Heart right ventricle (tissue), 16 donors: ENCODE measurements at regions not wholly inside any gene's neighbourhood (a gene's known extent, or its start where the extent isn't known, plus 50 kb on each side); places are given as distances from the start of the nearest gene placed in this dataset.
"Not testable (repeated sequence)": the region's sequence is repeated elsewhere in the genome, so short reads cannot be mapped to it uniquely, and the experiment has no call there.

Experiments used
- ATAC-seq, 8 donors: fragments of 200-7000 bp; cut with Tn5 transposase; one replicate each; pipeline ENCODE4 v1.9.1; 2020; ENCODE audit warnings: mild to moderate bottlenecking in 8 of 8, moderate library complexity in 8 of 8, moderate number of reproducible peaks in 1 of 8
- DNase-seq, 2 donors: peaks; one replicate each; pipeline ENCODE4 v3.0.0-alpha.2; 2020
- H3K27ac ChIP-seq, 10 donors: fragments of 200-600 bp; sonication (generic) in 2 of 10; one replicate each; pipeline versions ENCODE4 v1.5.0 to v1.8.0; 2020 to 2022; ENCODE audit warnings: mild to moderate bottlenecking in 3 of 10
- H3K27me3 ChIP-seq, 7 donors: fragments of 200-600 bp; one replicate each; pipeline ENCODE4 v1.8.0; 2021 to 2022; ENCODE audit warnings: mild to moderate bottlenecking in 2 of 7
- H3K36me3 ChIP-seq, 9 donors: fragments of 200-600 bp; sonication (generic) in 1 of 9; one replicate each; pipeline versions ENCODE4 v1.5.0 to v1.8.0; 2020 to 2022; ENCODE audit warnings: mild to moderate bottlenecking in 2 of 9
- H3K4me1 ChIP-seq, 9 donors: fragments of 200-600 bp; sonication (generic) in 1 of 9; one replicate each; pipeline versions ENCODE4 v1.5.0 to v1.8.0; 2020 to 2022; ENCODE audit warnings: mild to moderate bottlenecking in 4 of 9
- H3K4me3 ChIP-seq, 10 donors: fragments of 200-600 bp; sonication (generic) in 2 of 10; one replicate each; pipeline versions ENCODE4 v1.5.0 to v1.8.0; 2020 to 2022; ENCODE audit warnings: mild to moderate bottlenecking in 7 of 10, moderate library complexity in 2 of 10
- H3K9me3 ChIP-seq, 11 donors: fragments of 200-600 bp in 10 of 11; sonication (generic) in 2 of 11; one replicate each; pipeline versions ENCODE4 v1.5.0 to v1.8.0; 2013 to 2022; ENCODE audit warnings: mild to moderate bottlenecking in 2 of 11, control low read depth in 1 of 11, moderate library complexity in 1 of 11
- CTCF ChIP-seq, 9 donors: fragments of 200-600 bp; sonication (generic) in 2 of 9; IDR thresholded peaks; one replicate each; pipeline versions ENCODE4 v1.5.0 to v1.8.0; 2021 to 2022; ENCODE audit warnings: antibody characterized with exemption in 9 of 9, mild to moderate bottlenecking in 5 of 9, moderate library complexity in 1 of 9
- WGBS, 2 donors: extraction: QIAGEN DNeasy Blood & Tissue Kit; methylation state at CpG; one replicate each; pipeline ENCODE4 v1.1.7; 2013; ENCODE audit warnings: inconsistent platforms in 1 of 2; 5-methylcytosine and 5-hydroxymethylcytosine counted together
- intact Hi-C, 10 donors: fragments of 100-400 bp; cut with DNase I; formaldehyde crosslinking; loops; one replicate each; pipeline versions ENCODE4 v1.11.1 to v1.14.2; 2022
- donor health status: Arrhythmogenic right ventricular cardiomyopathy.
- donor health status: ischemic (EF 13 %, LVEDD 7.1; RV severe dilation, severe dysfunction).
- donor health status: healthy with polysubstance abuse.
- donor health status: DM: no; HTN: yes; CAD: no.
- donor health status: DM: no; HTN: no; CAD: no.
- donor health status: ischemic (EF 25% LVEDD 6.9; RV normal size, moderate dysfunction).
- donor health status: ischemic (EF 25% LVEDD 5.7; RV mildly dilated, moderate dysfunction).
- donor health status: healthy.
- donor health status: DM: yes; HTN: yes; CAD: no.
- donor health status: Ischemic cardiomyopathy.
- donor health status: ischemic (EF 35%, LVEDD 5.7; RV mildly dilated, moderate dysfunction).
- donor health status: nonischemic (EF 11% LVEDD 7.7; RV severe dilation, severe dysfunction).
- donor health status: DM: yes; HTN: yes; CAD: no.
- donor health status: PGD.
- donor health status: ischemic (EF 29% LVEDD 5.4; RV normal size, mild dysfunction).
- donor health status: nonischemic (EF 23%, LVEDD 6.1; RV moderate dilation, normal function).

DNA sequence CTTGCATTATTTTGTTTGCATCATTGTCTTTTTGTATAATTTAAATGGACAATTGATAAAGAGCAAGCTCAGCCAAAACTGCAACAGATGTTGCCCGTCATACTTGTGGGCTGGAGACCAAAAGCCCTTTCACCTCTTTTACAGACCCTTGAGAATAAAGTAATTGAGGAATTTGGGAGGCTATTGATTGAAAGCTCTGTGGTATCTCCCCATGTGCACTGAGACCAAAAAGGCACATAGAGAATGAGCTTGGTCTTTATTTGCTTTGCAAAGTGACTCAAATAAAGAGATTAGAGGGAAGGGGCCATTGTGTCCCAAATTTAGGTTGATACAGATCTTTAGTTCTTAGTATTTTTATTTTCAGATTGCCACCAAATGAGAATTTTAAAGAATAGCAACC lies 617.6 kb downstream of the TRHDE start:
- ATAC-seq = no peak
- H3K27ac ChIP-seq = no peak overlapping the region
- 36 to 53% methylated on average over 1 of the region's 1 CpG for WGBS, 2 donors
- H3K4me3 ChIP-seq = no peak overlapping the region
- no peaks in the 10 kb centered on the region for H3K4me1 ChIP-seq
- no peaks in the 10 kb centered on the region for H3K27me3 ChIP-seq
- intact Hi-C loops = no loop called here
- no peaks in the 10 kb centered on the region for H3K36me3 ChIP-seq
- TF ChIP-seq CTCF (IDR thresholded peaks at IDR 0.05) = no peak
- no peak for DNase-seq
- H3K9me3 ChIP-seq = no peaks in the 10 kb centered on the region

- DNase-seq (no peak), ATAC-seq (no peak)
- Histone ChIP-seq H3K27ac (no peak overlapping the region), H3K9me3 (peaks cover 0 to 21% (median 0%) of the 10 kb centered on the region in 11 donors), H3K4me1 (no peaks in the 10 kb centered on the region), H3K36me3 (no peaks in the 10 kb centered on the region), H3K4me3 (no peak overlapping the region), H3K27me3 (no peaks in the 10 kb centered on the region)
- intact Hi-C loops = no loop called here
- 80 to 84% methylated on average over 1 of the region's 1 CpG for WGBS, 2 donors
- TF ChIP-seq CTCF (IDR thresholded peaks at IDR 0.05) = no peak
Measured at GRCh38 chr12:72901685-72902084, 629.5 kb downstream of the TRHDE start.

- Histone ChIP-seq H3K36me3 (no peaks in the 10 kb centered on the region), H3K27me3 (no peaks in the 10 kb centered on the region), H3K4me1 (no peaks in the 10 kb centered on the region), H3K4me3 (no peak overlapping the region), H3K27ac (no peak overlapping the region), H3K9me3 (peaks cover 0 to 8% (median 0%) of the 10 kb centered on the region in 11 donors)
- DNase-seq (no peak), ATAC-seq (no peak)
- TF ChIP-seq CTCF (IDR thresholded peaks at IDR 0.05) = no peak
- intact Hi-C loops = no loop called here
- 56 to 77% methylated on average over 2 of the region's 2 CpGs for WGBS, 2 donors
Measured at GRCh38 chr12:72925716-72926115, 653.5 kb downstream of the TRHDE start.

DNA sequence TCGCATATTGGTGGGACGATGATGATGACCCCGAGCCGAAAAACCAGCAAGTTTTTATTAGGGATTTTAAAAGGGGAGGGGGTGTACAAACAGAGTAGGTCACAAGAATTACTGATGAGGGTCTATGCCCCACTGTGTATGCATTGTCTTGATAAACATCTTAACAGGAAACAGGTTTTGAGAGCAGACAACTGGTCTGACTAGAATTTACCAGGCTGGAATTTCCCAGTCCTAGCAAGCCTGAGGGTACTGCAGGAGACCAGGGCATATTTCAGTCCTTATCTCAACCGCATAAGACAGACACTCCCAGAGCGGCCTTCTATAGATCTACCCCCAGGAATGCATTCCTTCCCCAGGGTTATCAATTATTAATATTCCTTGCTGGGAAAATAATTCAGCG lies 659.7 kb downstream of the TRHDE start:
- H3K9me3 ChIP-seq = peaks cover 0 to 17% (median 0%) of the 10 kb centered on the region in 11 donors
- not testable (repeated sequence) for H3K27me3 ChIP-seq, H3K4me3 ChIP-seq, H3K36me3 ChIP-seq, DNase-seq, ATAC-seq, H3K27ac ChIP-seq, H3K4me1 ChIP-seq
- intact Hi-C loops = loop anchor here in 1 of 10 donors (10.0 kb wide), 1 partner anchor 57 kb away; no protein-coding TSS in a partner anchor
- WGBS, 2 donors = 87 to 91% methylated on average over 7 of the region's 7 CpGs

GRCh38 chr12:72937486-72937885 lies 665.3 kb downstream of the TRHDE start:
- no peak overlapping the region for H3K27ac ChIP-seq
- no peak for ATAC-seq
- H3K9me3 ChIP-seq = peaks cover 0 to 33% (median 0%) of the 10 kb centered on the region in 11 donors
- H3K4me3 ChIP-seq = no peak overlapping the region
- TF ChIP-seq CTCF (IDR thresholded peaks at IDR 0.05) = no peak
- H3K4me1 ChIP-seq = no peaks in the 10 kb centered on the region
- H3K27me3 ChIP-seq = no peaks in the 10 kb centered on the region
- intact Hi-C loops = loop anchor here in 1 of 10 donors (10.0 kb wide), 1 partner anchor 63 kb away; no protein-coding TSS in a partner anchor
- no peaks in the 10 kb centered on the region for H3K36me3 ChIP-seq
- 76 to 89% methylated on average over 1 of the region's 1 CpG for WGBS, 2 donors
- DNase-seq = no peak
